NCI-H2227 treated with DMSO at 0.1 percent for 48 hours (cell line): ENCODE measurements at regions not wholly inside any gene's neighbourhood (a gene's known extent, or its start where the extent isn't known, plus 50 kb on each side); places are given as distances from the start of the nearest gene placed in this dataset.
"Not testable (repeated sequence)": the region's sequence is repeated elsewhere in the genome, so short reads cannot be mapped to it uniquely, and the experiment has no call there.

Source experiments
- DNase-seq: peaks from one replicate; lab custom pipeline; 2025; lab: John Stamatoyannopoulos, UW

- no peak for DNase-seq
These were observed 316.8 kb upstream of the CNTN5 start for GRCh38 chr11:98703779-98704556.

- DNase-seq, result no peak
These were observed 310.7 kb upstream of the CNTN5 start for GRCh38 chr11:98710026-98710425.

- no peak for DNase-seq
These were observed 309.8 kb upstream of the CNTN5 start for GRCh38 chr11:98710986-98711385.

GRCh38 chr11:98720951-98721350 lies 299.8 kb upstream of the CNTN5 start:
- no peak for DNase-seq

DNA sequence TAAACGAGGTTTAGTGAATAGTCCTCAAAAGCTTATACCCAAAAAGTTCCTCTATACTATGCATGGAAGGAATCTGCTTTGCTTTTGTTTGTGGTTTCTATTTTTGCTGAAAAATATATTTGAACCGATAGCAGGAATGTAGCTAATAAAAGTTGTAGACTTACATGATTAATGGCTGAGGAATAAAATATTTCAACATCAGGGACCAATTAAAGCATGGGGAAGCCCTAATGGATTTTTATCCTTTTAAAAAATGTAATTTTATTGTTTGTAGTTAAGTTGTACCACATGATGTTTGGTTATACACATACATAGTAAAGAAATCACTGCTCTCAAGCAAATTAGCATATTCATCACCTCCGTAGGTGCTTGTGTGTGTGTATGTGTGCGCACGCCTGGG lies 295.3 kb upstream of the CNTN5 start:
- no peak for DNase-seq

DNA sequence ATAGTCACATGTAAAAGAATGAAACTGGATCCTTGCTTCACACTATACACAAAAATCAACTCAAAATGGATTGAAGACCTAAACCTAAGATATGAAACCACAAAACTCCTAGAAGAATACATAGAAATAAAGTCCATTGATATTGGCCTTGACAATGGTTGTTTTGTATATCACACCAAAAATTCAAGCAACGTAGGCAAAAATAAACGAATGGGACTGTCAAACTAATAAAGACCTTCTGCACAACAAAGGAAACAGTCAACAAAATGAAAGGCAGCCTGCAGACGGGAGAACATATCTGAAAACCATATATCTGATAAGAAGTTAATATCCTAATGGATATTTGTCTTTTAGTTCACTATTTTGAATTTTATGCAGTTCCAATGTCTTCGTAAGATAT lies 292.3 kb upstream of the CNTN5 start:
- DNase-seq, result no peak

- DNase-seq, result no peak
These were observed 291.6 kb upstream of the CNTN5 start for GRCh38 chr11:98729118-98729517.

- no peak for DNase-seq
These were observed 287.8 kb upstream of the CNTN5 start for GRCh38 chr11:98732947-98733346.

- not testable (repeated sequence) for DNase-seq
These were observed 287.4 kb upstream of the CNTN5 start for GRCh38 chr11:98733378-98733777.

- no peak for DNase-seq
These were observed 286.1 kb upstream of the CNTN5 start for GRCh38 chr11:98734686-98735085.

DNA sequence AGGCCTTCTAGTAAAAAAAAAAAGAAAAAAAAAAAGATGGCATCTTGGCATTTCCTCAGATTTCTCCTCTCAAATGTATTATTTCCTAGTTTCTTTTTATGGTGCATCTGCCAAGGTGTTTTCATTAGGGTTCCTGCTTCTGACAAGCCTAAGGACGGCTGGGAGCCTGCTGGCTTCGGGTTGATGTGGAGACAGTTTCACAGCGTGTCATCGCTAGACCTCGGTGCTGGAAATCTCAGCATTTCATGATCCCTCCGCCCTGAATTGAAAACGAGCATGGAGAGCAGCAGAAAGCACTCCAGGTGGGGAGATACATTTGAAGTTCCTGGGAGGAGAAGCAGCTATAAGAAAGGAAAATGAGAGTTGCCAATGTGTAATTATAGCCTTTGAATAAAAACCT lies 283.9 kb upstream of the CNTN5 start:
- no peak for DNase-seq

DNA sequence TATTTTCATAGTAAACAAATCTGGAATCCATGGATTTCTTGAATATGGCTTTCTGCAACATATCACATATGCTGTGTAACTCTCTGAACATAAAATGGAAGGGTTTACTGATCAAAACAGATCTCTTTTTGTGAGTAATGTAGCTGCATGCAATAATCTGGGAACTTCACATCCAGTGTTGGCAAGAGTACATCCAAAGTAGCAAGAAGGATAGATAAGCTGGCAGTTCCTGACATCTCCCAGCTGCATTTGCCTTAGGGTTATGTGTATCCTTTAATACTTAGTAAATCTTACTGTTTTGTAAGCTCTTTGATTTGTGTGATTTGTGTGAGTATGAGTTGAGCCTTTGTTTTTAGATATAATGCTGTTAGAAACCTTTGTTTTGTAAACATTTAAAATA lies 280.4 kb upstream of the CNTN5 start:
- no peak for DNase-seq

GRCh38 chr11:98763446-98763845 lies 257.3 kb upstream of the CNTN5 start:
- not testable (repeated sequence) for DNase-seq

- DNase-seq, result no peak
These were observed 253.8 kb upstream of the CNTN5 start for GRCh38 chr11:98766903-98767302.

GRCh38 chr11:98770046-98770445 lies 250.7 kb upstream of the CNTN5 start:
- not testable (repeated sequence) for DNase-seq

- no peak for DNase-seq
These were observed 249.0 kb upstream of the CNTN5 start for GRCh38 chr11:98771791-98772190.

GRCh38 chr11:98772893-98773292 lies 247.9 kb upstream of the CNTN5 start:
- no peak for DNase-seq

- DNase-seq, result no peak
These were observed 227.5 kb upstream of the CNTN5 start for GRCh38 chr11:98793276-98793675.

- no peak for DNase-seq
These were observed 222.4 kb upstream of the CNTN5 start for GRCh38 chr11:98798333-98798732.

- DNase-seq, result no peak
These were observed 220.1 kb upstream of the CNTN5 start for GRCh38 chr11:98800696-98801095.

- no peak for DNase-seq
These were observed 191.6 kb upstream of the CNTN5 start for GRCh38 chr11:98828986-98829708.

- DNase-seq, result no peak
These were observed 190.8 kb upstream of the CNTN5 start for GRCh38 chr11:98829971-98830370.

DNA sequence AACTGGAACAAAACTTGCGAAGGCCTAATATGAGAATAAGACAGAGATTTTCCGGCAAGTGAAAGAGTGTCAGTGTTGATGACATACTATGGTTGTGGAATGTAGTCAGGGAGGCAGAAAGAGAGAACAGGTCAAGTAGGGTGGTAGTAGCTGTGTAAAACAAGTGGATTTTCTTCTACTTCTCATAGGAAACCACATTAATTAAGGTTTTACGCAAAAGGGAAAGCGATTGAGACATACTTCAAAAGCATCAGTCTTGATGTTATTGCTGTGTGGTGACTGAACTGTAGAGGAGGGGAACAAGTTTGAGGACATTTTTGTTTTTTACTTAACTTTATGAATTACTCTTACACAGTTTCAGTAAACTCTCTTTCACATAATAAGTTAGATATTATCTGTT lies 186.0 kb upstream of the CNTN5 start:
- no peak for DNase-seq

DNA sequence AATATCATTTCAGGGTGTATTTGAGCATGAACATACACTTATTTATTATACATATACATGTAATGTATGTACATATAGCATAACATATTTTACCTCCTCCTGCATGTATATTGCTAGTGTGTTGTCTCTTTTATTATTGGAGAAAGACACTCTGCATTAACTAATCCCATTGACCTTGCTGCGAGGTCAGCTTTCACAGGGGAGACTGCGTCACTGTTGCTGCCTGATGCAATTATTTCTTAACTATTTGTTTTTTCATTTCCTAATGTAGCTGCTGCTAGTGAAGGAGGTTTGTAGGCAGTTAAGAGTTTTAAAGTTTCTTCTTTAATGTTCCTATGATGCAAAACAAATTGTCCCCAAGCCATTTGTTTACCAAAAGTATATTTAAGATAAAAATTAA lies 185.4 kb upstream of the CNTN5 start:
- no peak for DNase-seq
